Fibroblast of lung (primary cell): ENCODE measurements at regions not wholly inside any gene's neighbourhood (a gene's known extent, or its start where the extent isn't known, plus 50 kb on each side); places are given as distances from the start of the nearest gene placed in this dataset.
A peak's percentile ranks its signal among the peaks of the same experiment; 100 is the strongest.

Experiments
- DNase-seq, 2 donors: peaks; one replicate each; pipeline versions ENCODE4 v3.0.0 to v3.0.0-alpha.2; 2010; ENCODE audit warnings: low read depth in 2 of 2
- H2AFZ ChIP-seq: 2 replicates; pipeline ENCODE4 v1.5.1; 2012; ENCODE audit warnings: low read length, control low read depth, inconsistent platforms
- H3K27ac ChIP-seq: 2 replicates; pipeline ENCODE4 v1.5.1; 2011; ENCODE audit warnings: low read length, control low read depth; ENCODE audit not compliant: insufficient read depth
- H3K27me3 ChIP-seq: 2 replicates; pipeline ENCODE4 v1.5.1; 2011; ENCODE audit warnings: mild to moderate bottlenecking, low read length; ENCODE audit not compliant: control insufficient read depth, insufficient read depth
- H3K36me3 ChIP-seq: 2 replicates; pipeline ENCODE4 v1.5.1; 2011; ENCODE audit warnings: low read length; ENCODE audit not compliant: control insufficient read depth, insufficient read depth
- H3K4me1 ChIP-seq: 2 replicates; pipeline ENCODE4 v1.5.1; 2011; ENCODE audit warnings: low read length; ENCODE audit not compliant: control insufficient read depth, insufficient read depth; ENCODE audit errors: extremely low read depth
- H3K4me2 ChIP-seq: 2 replicates; pipeline ENCODE4 v1.5.1; 2011; ENCODE audit warnings: low read length, control low read depth; ENCODE audit not compliant: insufficient read depth; ENCODE audit errors: extremely low read depth
- H3K4me3 ChIP-seq, 4 experiments: fragments of 200-600 bp in 1 of 4; sonication (generic) in 1 of 4; replicated peaks in 1 of 4; 2 replicates each; pipeline ENCODE4 v1.5.1; 2011 to 2016; ENCODE audit warnings: low read length in 4 of 4, low read depth in 3 of 4, mild to moderate bottlenecking in 3 of 4, control low read depth in 2 of 4, inconsistent platforms in 1 of 4, mixed read lengths in 1 of 4; ENCODE audit not compliant: insufficient read depth in 1 of 4; ENCODE audit errors: control extremely low read depth in 1 of 4
- H3K79me2 ChIP-seq: 2 replicates; pipeline ENCODE4 v1.5.1; 2012; ENCODE audit warnings: mild to moderate bottlenecking, low read length, inconsistent platforms; ENCODE audit not compliant: control insufficient read depth, insufficient read depth
- H3K9ac ChIP-seq: 2 replicates; pipeline ENCODE4 v1.5.1; 2011; ENCODE audit warnings: mild to moderate bottlenecking, low read length, control low read depth; ENCODE audit not compliant: insufficient read depth
- H3K9me3 ChIP-seq: 2 replicates; pipeline ENCODE4 v1.5.1; 2012; ENCODE audit warnings: low read depth, low read length; ENCODE audit not compliant: control insufficient read depth, insufficient read depth
- H4K20me1 ChIP-seq: 2 replicates; pipeline ENCODE4 v1.5.1; 2011; ENCODE audit warnings: low read length; ENCODE audit not compliant: control insufficient read depth, insufficient read depth; ENCODE audit errors: extremely low read depth
- CTCF ChIP-seq, 2 donors: IDR thresholded peaks in 1 of 2; conservative IDR thresholded peaks in 1 of 2; 1 replicate in 1 of 2; 2 replicates in 1 of 2; pipeline ENCODE4 v1.5.1; 2011 to 2012; ENCODE audit warnings: low read length in 2 of 2, control low read depth in 1 of 2, inconsistent platforms in 1 of 2, low read depth in 1 of 2, mild to moderate bottlenecking in 1 of 2
- EZH2 ChIP-seq: IDR thresholded peaks from 2 replicates; pipeline ENCODE4 v1.5.1; 2012; ENCODE audit warnings: low read length, control low read depth, mild to moderate bottlenecking; ENCODE audit errors: missing control alignments

- no peak for TF ChIP-seq CTCF (conservative IDR thresholded peaks at IDR 0.05 in 1 of 2, IDR thresholded peaks at IDR 0.05 in 1 of 2; ENCODE audit: low read depth in 1 of 2, low read length in 2 of 2)
- TF ChIP-seq EZH2, result no peak
- DNase-seq, result no peak
- H3K9me3 ChIP-seq, result no peaks in the 10 kb centered on the region
- H2AFZ ChIP-seq, result no peak overlapping the region
- no peak overlapping the region for H3K27ac ChIP-seq
- H3K4me3 ChIP-seq, result no peak overlapping the region
- H3K9ac ChIP-seq, result no peak overlapping the region
- H3K4me1 ChIP-seq, result no peaks in the 10 kb centered on the region
- no peaks in the 10 kb centered on the region for H4K20me1 ChIP-seq
- H3K4me2 ChIP-seq, result no peak overlapping the region
- no peaks in the 10 kb centered on the region for H3K79me2 ChIP-seq
- H3K27me3 ChIP-seq, result no peaks in the 10 kb centered on the region
- H3K36me3 ChIP-seq, result no peaks in the 10 kb centered on the region
These were observed 212.9 kb downstream of the MAT2B start for GRCh38 chr5:163718272-163718671.

- H3K79me2 ChIP-seq, result no peaks in the 10 kb centered on the region
- no peak for DNase-seq
- no peaks in the 10 kb centered on the region for H4K20me1 ChIP-seq
- H3K4me2 ChIP-seq, result no peak overlapping the region
- H3K27ac ChIP-seq, result no peak overlapping the region
- H3K9ac ChIP-seq, result no peak overlapping the region
- H2AFZ ChIP-seq, result no peak overlapping the region
- no peak for TF ChIP-seq CTCF (conservative IDR thresholded peaks at IDR 0.05 in 1 of 2, IDR thresholded peaks at IDR 0.05 in 1 of 2; ENCODE audit: low read depth in 1 of 2, low read length in 2 of 2)
- TF ChIP-seq EZH2, result no peak
- H3K9me3 ChIP-seq, result no peaks in the 10 kb centered on the region
- no peaks in the 10 kb centered on the region for H3K36me3 ChIP-seq
- no peaks in the 10 kb centered on the region for H3K27me3 ChIP-seq
- peaks cover 3% of the 10 kb centered on the region for H3K4me1 ChIP-seq
- no peak overlapping the region for H3K4me3 ChIP-seq
These were observed 218.9 kb downstream of the MAT2B start for GRCh38 chr5:163724305-163724704.

GRCh38 chr5:163727028-163727427 lies 221.6 kb downstream of the MAT2B start:
- H3K27me3 ChIP-seq, result no peaks in the 10 kb centered on the region
- H3K36me3 ChIP-seq, result no peaks in the 10 kb centered on the region
- H3K4me1 ChIP-seq, result peaks cover 3% of the 10 kb centered on the region
- peak overlapping the region; percentile 60 for H2AFZ ChIP-seq
- H3K4me3 ChIP-seq, result no peak overlapping the region
- TF ChIP-seq CTCF (conservative IDR thresholded peaks at IDR 0.05 in 1 of 2, IDR thresholded peaks at IDR 0.05 in 1 of 2; ENCODE audit: low read depth in 1 of 2, low read length in 2 of 2), result no peak
- TF ChIP-seq EZH2, result no peak
- no peaks in the 10 kb centered on the region for H3K79me2 ChIP-seq
- H3K4me2 ChIP-seq, result peak overlapping the region; percentile 32
- H3K27ac ChIP-seq, result no peak overlapping the region
- H3K9me3 ChIP-seq, result no peaks in the 10 kb centered on the region
- no peak for DNase-seq
- H4K20me1 ChIP-seq, result no peaks in the 10 kb centered on the region
- H3K9ac ChIP-seq, result no peak overlapping the region
